GM10266 (cell line): ENCODE measurements at regions not wholly inside any gene's neighbourhood (a gene's known extent, or its start where the extent isn't known, plus 50 kb on each side); places are given as distances from the start of the nearest gene placed in this dataset.

ENCODE experiments used
- DNase-seq: peaks from one replicate; pipeline ENCODE4 v3.0.0; 2012; ENCODE audit errors: extremely low spot score
- TF ChIP-seq, protein P1 (sequence below): IDR thresholded peaks from 2 replicates; pipeline ENCODE4 v1.5.1; 2012; ENCODE audit warnings: mild to moderate bottlenecking, low read depth; ENCODE audit not compliant: control insufficient read depth, insufficient read depth; ENCODE audit errors: missing control alignments

DNA sequence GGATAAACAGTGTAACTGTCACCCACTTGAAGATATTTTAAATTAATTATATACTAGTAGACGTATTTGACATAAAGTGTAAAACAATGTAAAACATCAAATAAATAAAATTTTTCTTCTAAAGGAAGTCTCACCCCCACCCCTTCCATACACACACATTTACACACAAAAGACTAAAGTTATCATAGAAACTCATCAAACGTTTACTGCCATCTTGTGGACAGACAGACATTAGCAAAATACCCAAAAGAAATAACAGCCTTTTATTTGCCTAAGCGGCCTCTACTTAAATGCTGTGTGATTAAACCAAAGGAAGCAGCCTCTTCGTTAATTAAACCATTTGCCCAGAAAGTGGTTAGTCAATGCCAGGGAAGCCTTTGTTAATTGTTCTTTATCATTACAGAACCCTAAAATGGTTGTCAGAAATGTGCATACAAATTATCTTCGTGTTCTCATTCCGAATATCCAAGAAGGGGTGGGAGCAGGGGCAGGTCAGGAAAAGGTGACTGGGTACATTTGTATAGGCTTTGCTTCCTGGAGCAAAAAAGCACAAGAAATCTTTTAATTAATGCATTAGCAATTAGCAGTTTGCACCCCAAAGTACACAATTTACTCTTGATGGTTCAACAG is 176.2 kb upstream of the SASH1 start:
- TF ChIP-seq, protein P1, sequence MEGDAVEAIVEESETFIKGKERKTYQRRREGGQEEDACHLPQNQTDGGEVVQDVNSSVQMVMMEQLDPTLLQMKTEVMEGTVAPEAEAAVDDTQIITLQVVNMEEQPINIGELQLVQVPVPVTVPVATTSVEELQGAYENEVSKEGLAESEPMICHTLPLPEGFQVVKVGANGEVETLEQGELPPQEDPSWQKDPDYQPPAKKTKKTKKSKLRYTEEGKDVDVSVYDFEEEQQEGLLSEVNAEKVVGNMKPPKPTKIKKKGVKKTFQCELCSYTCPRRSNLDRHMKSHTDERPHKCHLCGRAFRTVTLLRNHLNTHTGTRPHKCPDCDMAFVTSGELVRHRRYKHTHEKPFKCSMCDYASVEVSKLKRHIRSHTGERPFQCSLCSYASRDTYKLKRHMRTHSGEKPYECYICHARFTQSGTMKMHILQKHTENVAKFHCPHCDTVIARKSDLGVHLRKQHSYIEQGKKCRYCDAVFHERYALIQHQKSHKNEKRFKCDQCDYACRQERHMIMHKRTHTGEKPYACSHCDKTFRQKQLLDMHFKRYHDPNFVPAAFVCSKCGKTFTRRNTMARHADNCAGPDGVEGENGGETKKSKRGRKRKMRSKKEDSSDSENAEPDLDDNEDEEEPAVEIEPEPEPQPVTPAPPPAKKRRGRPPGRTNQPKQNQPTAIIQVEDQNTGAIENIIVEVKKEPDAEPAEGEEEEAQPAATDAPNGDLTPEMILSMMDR = peak; percentile 56
- no peak for DNase-seq

DNA sequence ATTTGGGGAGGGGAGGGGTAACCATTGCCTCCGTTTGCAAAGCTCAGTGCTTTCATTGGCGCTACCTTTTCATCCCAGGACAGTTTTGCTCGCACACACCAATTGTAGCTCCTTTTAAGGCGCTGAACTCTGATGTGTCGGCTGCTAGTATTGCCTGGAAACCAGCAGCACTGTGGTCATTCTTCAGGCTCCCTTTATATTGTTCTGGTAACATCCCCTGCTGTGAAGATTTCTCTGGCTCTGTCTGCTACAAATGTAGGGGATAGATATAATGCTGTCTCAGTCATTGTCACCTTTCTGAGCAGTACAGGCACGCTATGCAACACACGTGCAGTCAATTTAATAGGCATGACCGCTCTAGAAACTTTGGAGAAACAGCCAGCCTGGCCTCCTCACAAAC is 172.9 kb upstream of the SASH1 start:
- TF ChIP-seq, protein P1 = no peak
- DNase-seq = no peak

DNA sequence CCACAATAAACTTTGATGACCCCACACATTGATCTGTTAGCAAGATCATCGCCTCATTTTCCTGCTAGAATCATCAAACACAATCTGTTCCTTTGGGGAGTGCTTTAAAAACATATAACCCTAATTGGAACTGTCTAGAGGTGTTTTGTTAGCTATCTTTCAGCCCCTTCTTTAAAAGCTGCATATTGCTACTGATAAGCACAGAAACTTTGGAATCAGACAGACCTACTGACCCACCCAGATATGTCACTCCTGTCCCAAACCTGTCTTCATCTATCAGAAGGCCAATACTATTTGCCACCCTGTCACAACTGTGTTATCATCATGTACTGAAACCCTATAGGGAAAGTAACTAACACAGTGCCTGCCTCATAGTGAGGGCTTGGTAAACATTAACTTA is 172.4 kb upstream of the SASH1 start:
- DNase-seq = no peak
- TF ChIP-seq, protein P1 = no peak

DNA sequence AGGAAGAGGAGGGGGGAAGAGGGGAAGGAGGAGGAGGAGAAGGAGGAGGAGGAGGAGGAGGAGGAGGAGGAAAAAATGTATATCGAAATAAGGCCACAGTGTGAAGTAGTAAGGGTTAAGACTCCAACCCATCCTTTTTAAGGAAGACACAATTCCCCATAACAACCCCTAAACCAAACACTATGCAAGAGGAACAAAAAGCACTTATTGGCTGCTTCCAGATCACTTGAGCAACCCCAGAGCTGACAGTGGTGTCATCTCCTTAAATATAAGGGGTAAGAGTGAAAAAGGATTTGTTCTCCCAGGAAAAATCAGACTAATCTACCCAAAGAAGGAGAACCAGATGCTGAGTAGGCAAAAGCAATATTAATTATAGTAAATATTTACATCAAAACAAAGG is 169.1 kb upstream of the SASH1 start:
- TF ChIP-seq, protein P1 = no peak
- DNase-seq = no peak

GRCh38 chr6:148175550-148176188 is 167.0 kb upstream of the SASH1 start:
- no peak for DNase-seq
- TF ChIP-seq, protein P1 = no peak

- TF ChIP-seq, protein P1 = peak; percentile 65
- peak; percentile 53 for DNase-seq
Observed at GRCh38 chr6:148177589-148178233, 164.9 kb upstream of the SASH1 start.

- no peak for DNase-seq
Observed at GRCh38 chr6:148179786-148180185, 162.9 kb upstream of the SASH1 start.

More at GRCh38 chr6:148179786-148180185, 162.9 kb upstream of the SASH1 start:
- TF ChIP-seq, protein P1 = peak; percentile 46
